Chondrocyte (in vitro differentiated cells): ENCODE measurements at regions not wholly inside any gene's neighbourhood (a gene's known extent, or its start where the extent isn't known, plus 50 kb on each side); places are given as distances from the start of the nearest gene placed in this dataset.

Experiments used
- DNase-seq: peaks from one replicate; pipeline ENCODE4 v3.0.0; 2021; ENCODE audit warnings: mixed read lengths, low spot score
- H3K27ac Mint-ChIP-seq: one replicate; pipeline ENCODE4 v1.8.0; 2021; ENCODE audit warnings: mild to moderate bottlenecking, moderate library complexity, mixed read lengths; ENCODE audit not compliant: unreplicated experiment
- H3K27me3 Mint-ChIP-seq: 2 replicates; pipeline ENCODE4 v1.8.0; 2021; ENCODE audit warnings: low read depth, mixed read lengths
- H3K36me3 Mint-ChIP-seq: 2 replicates; pipeline ENCODE4 v1.8.0; 2021; ENCODE audit warnings: low read depth, mixed read lengths
- H3K4me1 Mint-ChIP-seq: 2 replicates; pipeline ENCODE4 v1.8.0; 2021; ENCODE audit warnings: low read depth, mild to moderate bottlenecking, mixed read lengths
- H3K4me3 Mint-ChIP-seq: one replicate; pipeline ENCODE4 v1.8.0; 2021; ENCODE audit warnings: mild to moderate bottlenecking, moderate library complexity, mixed read lengths; ENCODE audit not compliant: unreplicated experiment
- H3K9me3 Mint-ChIP-seq: 2 replicates; pipeline ENCODE4 v1.8.0; 2021; ENCODE audit warnings: low read depth, mixed read lengths
- TF ChIP-seq, protein P1 (sequence below): fragments of 200-600 bp; sonication (generic); IDR thresholded peaks from 2 replicates; pipeline ENCODE4 v1.5.0; 2021; ENCODE audit warnings: antibody characterized with exemption, mild to moderate bottlenecking, moderate library complexity

DNA sequence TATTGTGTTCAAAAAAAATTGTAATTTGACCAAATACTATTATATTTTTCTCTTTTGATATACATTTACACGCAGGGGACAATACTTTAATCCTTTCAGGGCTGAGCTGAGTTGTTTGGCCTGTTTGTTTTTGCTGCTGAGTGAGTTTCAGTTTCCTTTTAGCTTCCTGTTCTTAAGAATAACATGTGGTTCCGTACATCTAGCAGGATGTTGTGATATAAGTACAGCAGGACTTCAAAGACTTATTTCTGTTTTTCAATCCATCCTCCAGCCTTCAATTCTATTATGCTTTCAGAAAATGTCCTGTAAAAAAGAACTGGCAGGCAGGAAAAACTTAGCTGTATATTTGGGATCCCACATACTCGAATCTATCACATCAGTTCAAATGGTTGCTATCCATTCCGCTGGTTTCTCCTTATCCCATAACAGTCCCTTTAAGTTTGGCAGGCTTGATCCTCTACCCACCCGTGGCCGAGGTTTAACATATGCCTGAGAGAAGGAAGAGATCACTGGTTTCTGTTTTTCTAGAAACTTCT lies 1037.3 kb upstream of the ACO1 start:
- TF ChIP-seq, protein P1, sequence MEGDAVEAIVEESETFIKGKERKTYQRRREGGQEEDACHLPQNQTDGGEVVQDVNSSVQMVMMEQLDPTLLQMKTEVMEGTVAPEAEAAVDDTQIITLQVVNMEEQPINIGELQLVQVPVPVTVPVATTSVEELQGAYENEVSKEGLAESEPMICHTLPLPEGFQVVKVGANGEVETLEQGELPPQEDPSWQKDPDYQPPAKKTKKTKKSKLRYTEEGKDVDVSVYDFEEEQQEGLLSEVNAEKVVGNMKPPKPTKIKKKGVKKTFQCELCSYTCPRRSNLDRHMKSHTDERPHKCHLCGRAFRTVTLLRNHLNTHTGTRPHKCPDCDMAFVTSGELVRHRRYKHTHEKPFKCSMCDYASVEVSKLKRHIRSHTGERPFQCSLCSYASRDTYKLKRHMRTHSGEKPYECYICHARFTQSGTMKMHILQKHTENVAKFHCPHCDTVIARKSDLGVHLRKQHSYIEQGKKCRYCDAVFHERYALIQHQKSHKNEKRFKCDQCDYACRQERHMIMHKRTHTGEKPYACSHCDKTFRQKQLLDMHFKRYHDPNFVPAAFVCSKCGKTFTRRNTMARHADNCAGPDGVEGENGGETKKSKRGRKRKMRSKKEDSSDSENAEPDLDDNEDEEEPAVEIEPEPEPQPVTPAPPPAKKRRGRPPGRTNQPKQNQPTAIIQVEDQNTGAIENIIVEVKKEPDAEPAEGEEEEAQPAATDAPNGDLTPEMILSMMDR, result no peak
- no peak overlapping the region for H3K27ac Mint-ChIP-seq
- peaks cover 3% of the 10 kb centered on the region for H3K9me3 Mint-ChIP-seq

DNA sequence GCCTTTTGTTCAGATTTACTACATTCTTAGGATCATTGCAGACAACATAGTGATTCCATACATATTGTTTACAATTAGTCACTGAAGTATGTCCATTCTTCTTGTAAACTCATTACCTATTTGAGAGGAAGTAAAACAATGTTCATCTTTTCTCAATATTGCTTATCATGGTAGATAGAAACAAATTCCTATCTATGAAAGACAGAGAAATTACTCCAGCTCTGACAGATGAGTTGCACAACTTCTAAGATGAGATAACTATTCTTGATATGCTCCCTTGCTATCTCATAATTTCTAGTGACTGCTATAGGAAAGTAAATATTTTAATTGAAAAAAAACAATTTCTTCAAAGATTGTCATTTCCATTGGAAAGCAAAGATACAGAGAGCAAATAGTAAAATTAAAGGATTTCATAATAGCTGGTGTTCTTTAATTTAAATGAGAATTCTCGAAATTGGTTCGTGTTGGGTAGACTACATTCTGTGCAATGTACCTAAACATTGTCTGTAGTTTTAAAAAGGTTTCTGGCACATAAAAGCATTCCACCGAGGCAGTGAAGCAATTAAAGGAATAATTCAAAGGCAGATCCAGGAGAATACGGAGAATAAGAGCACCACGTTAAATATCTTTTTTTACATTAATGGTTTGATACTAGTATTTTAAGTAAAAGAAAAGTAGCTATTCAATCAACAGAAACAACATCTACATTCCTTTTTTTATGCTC lies 1029.1 kb upstream of the ACO1 start:
- Mint-ChIP-seq H3K36me3 (no peaks in the 10 kb centered on the region), H3K27me3 (peaks cover 3% of the 10 kb centered on the region), H3K4me3 (no peak overlapping the region), H3K9me3 (no peaks in the 10 kb centered on the region), H3K4me1 (no peaks in the 10 kb centered on the region), H3K27ac (no peak overlapping the region)
- DNase-seq, result no peak
- TF ChIP-seq, protein P1, result no peak

More for the DNA sequence above, 1037.3 kb upstream of the ACO1 start:
- peaks cover 1% of the 10 kb centered on the region for H3K36me3 Mint-ChIP-seq
- no peak for DNase-seq
- peaks cover 5% of the 10 kb centered on the region for H3K4me1 Mint-ChIP-seq
- H3K27me3 Mint-ChIP-seq, result peaks cover 13% of the 10 kb centered on the region
- no peak overlapping the region for H3K4me3 Mint-ChIP-seq

DNA sequence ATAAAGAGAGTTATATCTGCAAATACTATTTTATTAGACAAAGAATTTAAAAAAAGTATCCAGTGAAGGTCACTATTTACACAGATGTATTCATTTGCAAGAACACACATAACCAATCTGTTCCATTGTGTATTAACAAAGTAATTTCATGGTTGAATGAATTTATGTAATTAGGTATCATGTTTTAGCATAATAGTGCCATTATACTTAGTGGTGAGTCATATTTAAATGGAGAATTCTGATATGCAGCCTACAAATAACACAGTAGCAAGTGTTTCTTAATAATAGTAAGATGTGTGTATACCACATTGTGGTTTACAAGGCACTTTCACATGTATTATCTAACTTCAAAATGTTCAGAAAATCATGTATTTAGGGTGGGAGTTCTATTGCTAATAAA lies 1028.5 kb upstream of the ACO1 start:
- H3K9me3 Mint-ChIP-seq, result no peaks in the 10 kb centered on the region
- H3K27me3 Mint-ChIP-seq, result peaks cover 3% of the 10 kb centered on the region
- no peak overlapping the region for H3K4me3 Mint-ChIP-seq
- TF ChIP-seq, protein P1, result no peak
- H3K27ac Mint-ChIP-seq, result no peak overlapping the region
- H3K36me3 Mint-ChIP-seq, result no peaks in the 10 kb centered on the region
- no peak for DNase-seq
- H3K4me1 Mint-ChIP-seq, result no peaks in the 10 kb centered on the region

DNA sequence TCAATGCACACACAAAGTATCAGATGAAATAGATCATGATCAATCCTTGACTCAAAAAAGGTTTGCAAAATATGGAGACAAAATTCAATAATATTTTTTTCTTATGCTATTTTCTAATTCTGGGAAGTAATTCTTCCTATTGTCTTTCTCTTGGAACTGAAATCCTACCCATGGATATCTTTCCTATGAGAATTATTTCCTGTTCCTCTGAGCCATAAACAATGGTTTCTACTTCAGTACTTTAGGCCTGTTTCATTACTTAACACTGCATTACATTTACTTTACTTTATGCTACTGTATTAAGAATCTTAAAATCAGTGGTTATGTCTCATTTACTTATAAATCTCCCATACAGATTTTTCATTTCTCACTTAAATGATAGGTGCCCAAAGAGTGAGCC lies 1025.4 kb upstream of the ACO1 start:
- Mint-ChIP-seq H3K27me3 (peaks cover 2% of the 10 kb centered on the region), H3K9me3 (no peaks in the 10 kb centered on the region)

DNA sequence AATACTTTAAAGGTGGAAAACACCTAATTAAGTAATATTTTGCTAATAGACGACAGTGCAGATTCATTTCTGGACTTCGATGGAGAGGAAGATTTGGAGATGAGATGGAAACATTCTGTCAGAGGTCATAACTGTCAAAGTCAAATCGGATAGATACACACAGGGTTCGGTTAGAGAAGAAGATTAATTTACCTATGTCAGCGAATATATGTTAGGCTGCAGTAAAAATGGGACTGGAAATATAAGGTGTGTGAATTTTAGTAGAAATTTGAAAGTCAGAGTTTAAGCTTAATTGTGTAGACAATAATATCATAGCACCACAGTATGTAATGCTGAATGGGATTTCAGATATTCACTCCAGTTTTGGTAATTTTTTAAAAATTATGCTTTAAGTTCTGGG lies 1020.3 kb upstream of the ACO1 start:
- DNase-seq, result no peak
- H3K27me3 Mint-ChIP-seq, result peaks cover 6% of the 10 kb centered on the region

More for the DNA sequence above, 1025.4 kb upstream of the ACO1 start:
- Mint-ChIP-seq H3K27ac (no peak overlapping the region), H3K4me1 (no peaks in the 10 kb centered on the region), H3K4me3 (no peak overlapping the region), H3K36me3 (no peaks in the 10 kb centered on the region)
- TF ChIP-seq, protein P1, result no peak
- no peak for DNase-seq

More for the DNA sequence above, 1020.3 kb upstream of the ACO1 start:
- Mint-ChIP-seq H3K4me3 (no peak overlapping the region), H3K9me3 (no peaks in the 10 kb centered on the region), H3K4me1 (no peaks in the 10 kb centered on the region), H3K36me3 (no peaks in the 10 kb centered on the region), H3K27ac (no peak overlapping the region)
- TF ChIP-seq, protein P1, result no peak
